Sigmoid colon (tissue), 4 donors: ENCODE measurements at regions not wholly inside any gene's neighbourhood (a gene's known extent, or its start where the extent isn't known, plus 50 kb on each side); places are given as distances from the start of the nearest gene placed in this dataset.

Experiments
- CTCF ChIP-seq, 4 experiments: fragments of 450-650 bp in 3 of 4; fragments of 200-600 bp in 1 of 4; IDR thresholded peaks; one replicate each; pipeline ENCODE4 v1.5.1; 2016 to 2019; ENCODE audit warnings: antibody characterized with exemption in 4 of 4, mild to moderate bottlenecking in 3 of 4, moderate library complexity in 2 of 4
- POLR2A ChIP-seq, 2 donors: fragments of 450-650 bp; IDR thresholded peaks; one replicate each; pipeline ENCODE4 v1.6.1; 2016; ENCODE audit warnings: antibody characterized with exemption in 2 of 2, mild to moderate bottlenecking in 2 of 2, moderate library complexity in 2 of 2
- POLR2AphosphoS5 ChIP-seq, 4 donors: sonication (generic); formaldehyde crosslinking; IDR thresholded peaks; one replicate each; pipeline ENCODE4 v1.6.1; 2017; ENCODE audit warnings: antibody characterized with exemption in 4 of 4

GRCh38 chr6:96470296-96470695 lies 51.3 kb upstream of the UFL1 start:
- TF ChIP-seq CTCF (IDR thresholded peaks at IDR 0.05), result no peak
- no peak for TF ChIP-seq POLR2AphosphoS5 (IDR thresholded peaks at IDR 0.05)
- no peak for TF ChIP-seq POLR2A (IDR thresholded peaks at IDR 0.05)
